ENCODE measurements at regions not wholly inside any gene's neighbourhood (a gene's known extent, or its start where the extent isn't known, plus 50 kb on each side); places are given as distances from the start of the nearest gene placed in this dataset.

DNA sequence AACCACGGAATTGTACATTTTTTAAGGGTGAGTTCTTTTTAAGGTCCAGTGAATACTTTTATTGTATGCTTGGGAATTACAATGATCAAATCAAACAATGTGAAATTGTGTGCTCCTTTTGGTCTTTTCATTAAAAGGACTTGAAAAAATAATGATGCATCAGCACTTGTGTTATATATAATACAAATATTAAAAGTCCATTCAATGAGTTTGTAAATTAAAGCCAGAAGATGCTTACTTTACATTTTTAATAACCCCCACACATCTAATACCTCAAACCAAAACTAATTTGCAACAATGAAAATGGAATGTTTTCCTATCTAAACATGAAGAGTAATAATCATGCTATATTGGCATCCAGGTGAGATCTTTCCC is 369.8 kb upstream of the LCORL start:
- BruUV-seq (replicated peaks) = no TSS peak
- no peaks in the 10 kb centered on the region for H3K9me1 ChIP-seq (replicated peaks; ENCODE audit: control insufficient read depth, extremely low read depth, insufficient read depth, low read length)
- no peak overlapping the region for H3K27ac ChIP-seq (ENCODE audit: insufficient read depth, low read depth, low read length)
- H3K4me2 ChIP-seq (ENCODE audit: insufficient read depth, low read length) = no peak overlapping the region
- no peaks in the 10 kb centered on the region for H4K20me1 ChIP-seq (replicated peaks; ENCODE audit: control insufficient read depth, extremely low read depth, insufficient read depth, low read length)
- peaks cover 0 to 4% of the 10 kb centered on the region in 2 experiments for H3K27me3 ChIP-seq (ENCODE audit: control insufficient read depth in 2 of 2, insufficient read depth in 2 of 2, low read length in 2 of 2)
- H3K9me3 ChIP-seq (replicated peaks; ENCODE audit: control insufficient read depth, insufficient read depth, low read length) = no peaks in the 10 kb centered on the region
- FAIRE-seq = no peak
- no peak overlapping the region for H3K4me3 ChIP-seq (replicated peaks in 1 of 3; ENCODE audit: insufficient read depth in 1 of 3, low read depth in 1 of 3, low read length in 3 of 3)
- intact Hi-C loops (cut with micrococcal nuclease) = no loop called here
- ChIA-PET POLR2A (no interaction called here), CTCF (no interaction called here)
- dilution Hi-C loops (cut with MboI; ENCODE audit: extremely low pct_ligation_motif_present, low sequenced_read_pairs) = no loop called here
- H3K36me3 ChIP-seq (ENCODE audit: control insufficient read depth in 2 of 2, extremely low read depth in 1 of 2, insufficient read depth in 2 of 2, low read length in 2 of 2) = no peaks in the 10 kb centered on the region
- no peak for DNase-seq (ENCODE audit: low read depth, low spot score)
- TF ChIP-seq GATA2 (IDR thresholded peaks at IDR 0.05; ENCODE audit: insufficient read depth, insufficient read length, low read depth, low read length) = no peak
- H3K9ac ChIP-seq (replicated peaks; ENCODE audit: extremely low read depth, insufficient read depth, low read length) = no peak overlapping the region
- no peaks in the 10 kb centered on the region for H3K79me2 ChIP-seq (ENCODE audit: control insufficient read depth, insufficient read depth, low read length)
- H3K4me1 ChIP-seq (ENCODE audit: control insufficient read depth, extremely low read depth, insufficient read depth, low read length) = peaks cover 5% of the 10 kb centered on the region
- no peak overlapping the region for H2AFZ ChIP-seq (ENCODE audit: low read depth, low read length)

DNA sequence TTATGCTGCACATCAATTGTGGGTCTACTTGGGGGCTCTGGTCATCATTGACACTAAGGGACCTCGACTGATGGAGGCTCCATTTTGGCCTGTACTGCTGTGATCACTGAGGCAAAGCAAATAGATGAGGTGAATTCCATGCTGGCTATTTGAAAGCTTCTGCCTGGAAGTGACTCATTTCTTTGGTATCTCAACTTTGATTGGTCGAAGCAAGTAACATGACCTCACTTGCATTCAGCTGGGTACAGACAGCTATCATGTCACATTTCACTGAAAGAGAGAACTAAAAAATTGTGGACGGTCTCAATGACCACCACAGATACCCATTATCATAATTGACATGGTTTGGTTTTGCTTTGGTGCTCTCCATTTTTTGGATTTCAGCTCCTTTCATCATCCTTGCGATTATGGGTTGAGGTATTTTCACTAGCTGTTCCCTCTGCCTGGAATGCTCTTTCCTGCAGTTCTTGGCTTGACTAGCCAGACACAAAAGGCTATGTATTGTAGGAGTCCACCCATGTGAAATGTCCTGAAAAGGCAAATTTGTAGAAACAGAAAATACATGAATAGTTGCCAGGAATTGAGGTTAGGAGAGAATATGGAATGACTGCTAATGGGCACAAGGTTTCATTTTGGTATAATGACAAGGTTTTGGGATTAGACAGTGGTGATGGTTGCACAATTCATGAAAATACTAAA is 369.2 kb upstream of the LCORL start:
- Histone ChIP-seq H2AFZ (ENCODE audit: low read depth, low read length) (no peak overlapping the region), H3K4me1 (ENCODE audit: control insufficient read depth, extremely low read depth, insufficient read depth, low read length) (peaks cover 5% of the 10 kb centered on the region), H3K9me3 (replicated peaks; ENCODE audit: control insufficient read depth, insufficient read depth, low read length) (no peaks in the 10 kb centered on the region), H3K27ac (ENCODE audit: insufficient read depth, low read depth, low read length) (no peak overlapping the region), H3K79me2 (ENCODE audit: control insufficient read depth, insufficient read depth, low read length) (no peaks in the 10 kb centered on the region), H3K4me3 (replicated peaks in 1 of 3; ENCODE audit: insufficient read depth in 1 of 3, low read depth in 1 of 3, low read length in 3 of 3) (no peak overlapping the region), H3K27me3 (ENCODE audit: control insufficient read depth in 2 of 2, insufficient read depth in 2 of 2, low read length in 2 of 2) (peaks cover under 1 to 4% of the 10 kb centered on the region in 2 experiments), H3K4me2 (ENCODE audit: insufficient read depth, low read length) (no peak overlapping the region), H3K9ac (replicated peaks; ENCODE audit: extremely low read depth, insufficient read depth, low read length) (no peak overlapping the region), H3K9me1 (replicated peaks; ENCODE audit: control insufficient read depth, extremely low read depth, insufficient read depth, low read length) (no peaks in the 10 kb centered on the region), H4K20me1 (replicated peaks; ENCODE audit: control insufficient read depth, extremely low read depth, insufficient read depth, low read length) (no peaks in the 10 kb centered on the region), H3K36me3 (ENCODE audit: control insufficient read depth in 2 of 2, extremely low read depth in 1 of 2, insufficient read depth in 2 of 2, low read length in 2 of 2) (no peaks in the 10 kb centered on the region)
- ChIA-PET CTCF (no interaction called here), POLR2A (no interaction called here)
- intact Hi-C loops (cut with micrococcal nuclease) = no loop called here
- dilution Hi-C loops (cut with MboI; ENCODE audit: extremely low pct_ligation_motif_present, low sequenced_read_pairs) = no loop called here
- TF ChIP-seq EZH2 (IDR thresholded peaks at IDR 0.05; ENCODE audit: borderline replicate concordance, low read depth, low read length, severe bottlenecking) (no peak), JUN (IDR thresholded peaks at IDR 0.05; ENCODE audit: borderline replicate concordance, insufficient read depth, insufficient read length, low read depth) (peak; percentile 15)
- FAIRE-seq (peak; percentile 18), DNase-seq (ENCODE audit: low read depth, low spot score) (no peak)
- no TSS peak for BruUV-seq (replicated peaks)

All from endothelial cell of umbilical vein (primary cell).